Middle frontal gyrus (tissue), 1 donor: ENCODE measurements at regions not wholly inside any gene's neighbourhood (a gene's known extent, or its start where the extent isn't known, plus 50 kb on each side); places are given as distances from the start of the nearest gene placed in this dataset.

Experiments used
- DNase-seq: peaks from one replicate; pipeline ENCODE4 v3.0.0-alpha.2; 2015; ENCODE audit warnings: low spot score; ENCODE audit errors: extremely low spot score

- no peak for DNase-seq
Measured at GRCh38 chr13:40240293-40240692, 426.1 kb downstream of the FOXO1 start.

- no peak for DNase-seq
Measured at GRCh38 chr13:40241125-40241798, 425.2 kb downstream of the FOXO1 start.

- no peak for DNase-seq
Measured at GRCh38 chr13:40243047-40243446, 423.4 kb downstream of the FOXO1 start.

GRCh38 chr13:40243982-40244381 is 422.5 kb downstream of the FOXO1 start:
- DNase-seq, result no peak

- no peak for DNase-seq
Measured at GRCh38 chr13:40245567-40245966, 420.9 kb downstream of the FOXO1 start.

GRCh38 chr13:40247845-40248244 is 418.6 kb downstream of the FOXO1 start:
- DNase-seq, result no peak

GRCh38 chr13:40251343-40252032 is 415.0 kb downstream of the FOXO1 start:
- DNase-seq, result no peak

GRCh38 chr13:40252241-40252640 is 414.2 kb downstream of the FOXO1 start:
- DNase-seq, result no peak

- no peak for DNase-seq
Measured at GRCh38 chr13:40252676-40253075, 413.8 kb downstream of the FOXO1 start.

- DNase-seq, result no peak
Measured at GRCh38 chr13:40254394-40254793, 412.0 kb downstream of the FOXO1 start.

GRCh38 chr13:40255551-40255950 is 410.9 kb downstream of the FOXO1 start:
- no peak for DNase-seq

GRCh38 chr13:40259899-40260298 is 406.5 kb downstream of the FOXO1 start:
- DNase-seq, result no peak

GRCh38 chr13:40261336-40261735 is 405.1 kb downstream of the FOXO1 start:
- DNase-seq, result no peak

GRCh38 chr13:40261947-40262346 is 404.5 kb downstream of the FOXO1 start:
- no peak for DNase-seq

GRCh38 chr13:40269086-40269485 is 397.4 kb downstream of the FOXO1 start:
- DNase-seq, result no peak

- DNase-seq, result no peak
Measured at GRCh38 chr13:40270726-40271125, 395.7 kb downstream of the FOXO1 start.

GRCh38 chr13:40271271-40271885 is 395.1 kb downstream of the FOXO1 start:
- no peak for DNase-seq

- no peak for DNase-seq
Measured at GRCh38 chr13:40271931-40272775, 394.3 kb downstream of the FOXO1 start.

- DNase-seq, result no peak
Measured at GRCh38 chr13:40272776-40273139, 393.7 kb downstream of the FOXO1 start.

- DNase-seq, result peak; percentile 33
Measured at GRCh38 chr13:40273253-40274025, 393.0 kb downstream of the FOXO1 start.

GRCh38 chr13:40274103-40274502 is 392.3 kb downstream of the FOXO1 start:
- DNase-seq, result no peak
